A549 (cell line): ENCODE measurements at regions not wholly inside any gene's neighbourhood (a gene's known extent, or its start where the extent isn't known, plus 50 kb on each side); places are given as distances from the start of the nearest gene placed in this dataset.

Experiments used
- CTCF ChIP-seq: fragments of >200 bp; sonication (Bioruptor Twin); formaldehyde crosslinking; IDR thresholded peaks from 3 replicates; pipeline ENCODE4 v1.5.1; 2016
- EP300 ChIP-seq, 2 experiments: fragments of >200 bp; sonication (Bioruptor Twin); formaldehyde crosslinking; IDR thresholded peaks; 2 replicates in 1 of 2; 3 replicates in 1 of 2; pipeline ENCODE4 v1.6.1; 2016 to 2017
- FOSL2 ChIP-seq, 2 experiments: fragments of 450-650 bp in 1 of 2; fragments of >200 bp in 1 of 2; sonication (Bioruptor Twin) in 1 of 2; formaldehyde crosslinking; IDR thresholded peaks; 2 replicates each; pipeline versions ENCODE4 v1.5.0 to v1.6.1; 2016 to 2020; ENCODE audit warnings: mild to moderate bottlenecking in 1 of 2, moderate library complexity in 1 of 2
- JUN ChIP-seq, 2 experiments: fragments of >200 bp; sonication (Bioruptor Twin); formaldehyde crosslinking; IDR thresholded peaks; 2 replicates in 1 of 2; 3 replicates in 1 of 2; pipeline ENCODE4 v1.6.1; 2016 to 2017
- KDM5A ChIP-seq: fragments of 200-600 bp; sonication (generic); IDR thresholded peaks from 2 replicates; pipeline ENCODE4 v1.6.1; 2016; ENCODE audit warnings: antibody characterized with exemption, mild to moderate bottlenecking
- MYC ChIP-seq: IDR thresholded peaks from 2 replicates; pipeline ENCODE4 v1.6.1; 2012; ENCODE audit warnings: mild to moderate bottlenecking, inconsistent platforms, low read length, improper control_type of control experiment, borderline replicate concordance
- PHF8 ChIP-seq: fragments of 200-600 bp; sonication (generic); IDR thresholded peaks from 2 replicates; pipeline ENCODE4 v1.6.1; 2016; ENCODE audit warnings: low read depth, mild to moderate bottlenecking, antibody characterized with exemption, moderate library complexity, borderline replicate concordance
- POLR2A ChIP-seq: IDR thresholded peaks from 2 replicates; pipeline ENCODE4 v1.6.1; 2012; ENCODE audit warnings: mild to moderate bottlenecking, low read length
- POLR2AphosphoS2 ChIP-seq: conservative IDR thresholded peaks from 2 replicates; pipeline ENCODE4 v1.6.1; 2012; ENCODE audit warnings: low read length, improper control_type of control experiment, inconsistent platforms
- RFX5 ChIP-seq: fragments of 450-650 bp; IDR thresholded peaks from 2 replicates; pipeline ENCODE4 v1.7.1; 2014; ENCODE audit warnings: antibody characterized with exemption, mild to moderate bottlenecking, moderate library complexity
- SMC3 ChIP-seq: fragments of >200 bp; sonication (Bioruptor Twin); formaldehyde crosslinking; IDR thresholded peaks from 3 replicates; pipeline ENCODE4 v1.6.1; 2018; ENCODE audit warnings: inconsistent platforms
- ZFP36 ChIP-seq: fragments of 450-650 bp; IDR thresholded peaks from 2 replicates; pipeline ENCODE4 v1.6.1; 2014; ENCODE audit warnings: borderline replicate concordance; ENCODE audit not compliant: partially characterized antibody
- TF ChIP-seq, protein P1 (sequence below): IDR thresholded peaks from 2 replicates; pipeline ENCODE4 v1.6.1; 2012; ENCODE audit warnings: low read depth, borderline replicate concordance
- TF ChIP-seq, protein P2 (sequence below): IDR thresholded peaks from 2 replicates; pipeline ENCODE4 v1.6.1; 2012

- TF ChIP-seq CTCF (no peak), PHF8 (no peak), SMC3 (no peak), POLR2AphosphoS2 (no peak), POLR2A (no peak), KDM5A (no peak), RFX5 (no peak), JUN (IDR thresholded peaks at IDR 0.05) (no peak), FOSL2 (IDR thresholded peaks at IDR 0.05) (no peak), FOSL2 (CRISPR knock-in tag; IDR thresholded peaks at IDR 0.05) (no peak), MYC (no peak), EP300 (IDR thresholded peaks at IDR 0.05) (no peak), ZFP36 (no peak)
- TF ChIP-seq, protein P1, sequence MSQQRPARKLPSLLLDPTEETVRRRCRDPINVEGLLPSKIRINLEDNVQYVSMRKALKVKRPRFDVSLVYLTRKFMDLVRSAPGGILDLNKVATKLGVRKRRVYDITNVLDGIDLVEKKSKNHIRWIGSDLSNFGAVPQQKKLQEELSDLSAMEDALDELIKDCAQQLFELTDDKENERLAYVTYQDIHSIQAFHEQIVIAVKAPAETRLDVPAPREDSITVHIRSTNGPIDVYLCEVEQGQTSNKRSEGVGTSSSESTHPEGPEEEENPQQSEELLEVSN = no peak
- TF ChIP-seq, protein P2, sequence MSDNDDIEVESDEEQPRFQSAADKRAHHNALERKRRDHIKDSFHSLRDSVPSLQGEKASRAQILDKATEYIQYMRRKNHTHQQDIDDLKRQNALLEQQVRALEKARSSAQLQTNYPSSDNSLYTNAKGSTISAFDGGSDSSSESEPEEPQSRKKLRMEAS = no peak
These were observed 137.4 kb downstream of the MC4R start for GRCh38 chr18:60235164-60235563.
